ENCODE measurements at regions not wholly inside any gene's neighbourhood (a gene's known extent, or its start where the extent isn't known, plus 50 kb on each side); places are given as distances from the start of the nearest gene placed in this dataset.

- Histone ChIP-seq H3K56ac (ENCODE audit: insufficient read length, low read depth, low read length) (no peak overlapping the region), H3K4me2 (ENCODE audit: insufficient read depth, insufficient read length, low read length) (no peak overlapping the region), H4K5ac (ENCODE audit: insufficient read length, low read depth, low read length) (no peak overlapping the region), H4K91ac (ENCODE audit: insufficient read length, low read depth, low read length) (no peak overlapping the region), H3K4me1 (ENCODE audit: insufficient read depth, low read length) (peaks cover 5% of the 10 kb centered on the region; the same call in 1 of the 2 replicates), H3K9me3 (ENCODE audit: control insufficient read depth, low read depth, low read length) (no peaks in the 10 kb centered on the region), H2BK20ac (ENCODE audit: low read depth, low read length, poor library complexity, severe bottlenecking) (no peak overlapping the region), H2BK15ac (ENCODE audit: low read depth, low read length) (no peak overlapping the region), H2AFZ (ENCODE audit: low read length) (no peak overlapping the region), H3K4ac (ENCODE audit: low read depth, low read length) (no peak overlapping the region), H3K23me2 (ENCODE audit: insufficient read length, low read depth, low read length, poor library complexity, severe bottlenecking) (no peaks in the 10 kb centered on the region), H3K27ac (ENCODE audit: insufficient read length, low read depth, low read length) (no peak overlapping the region), H4K20me1 (ENCODE audit: control insufficient read depth, insufficient read depth, insufficient read length) (no peaks in the 10 kb centered on the region), H3K18ac (ENCODE audit: insufficient read length, low read depth, low read length) (no peak overlapping the region), H2BK12ac (ENCODE audit: insufficient read length, low read depth, low read length) (no peak overlapping the region), H4K8ac (replicated peaks; ENCODE audit: insufficient read length, low read depth, low read length) (no peak overlapping the region), H2BK5ac (ENCODE audit: insufficient read length, low read length) (no peak overlapping the region), H3K79me2 (ENCODE audit: insufficient read depth, low read length) (no peaks in the 10 kb centered on the region), H3K14ac (ENCODE audit: insufficient read depth, low read length) (no peak overlapping the region), H3K23ac (ENCODE audit: insufficient read length, low read depth, low read length) (no peak overlapping the region), H3K79me1 (ENCODE audit: insufficient read depth, low read depth, low read length, poor library complexity, severe bottlenecking) (no peaks in the 10 kb centered on the region), H3K27me3 (ENCODE audit: insufficient read depth, low read length) (peaks cover 12% of the 10 kb centered on the region), H3T11ph (ENCODE audit: low read length) (no peak overlapping the region), H2AK5ac (ENCODE audit: insufficient read length, low read length) (no peak overlapping the region), H2BK120ac (ENCODE audit: low read depth, low read length, poor library complexity, severe bottlenecking) (no peak overlapping the region), H3K9ac (ENCODE audit: extremely low read depth, insufficient read length, low read length) (no peak overlapping the region)
- Mint-ChIP-seq H3K36me3 (ENCODE audit: insufficient read depth in 1 of 3, low read depth in 3 of 3) (no peaks in the 10 kb centered on the region; a peak in 1 of 7 replicates), H3K4me3 (peak overlapping the region; percentile 24 to 37; a peak in 2 of 5 replicates), H3K27me3 (ENCODE audit: low read depth) (peaks cover 77% of the 10 kb centered on the region), H3K4me1 (peaks cover 35 to 37% of the 10 kb centered on the region in 2 experiments), H3K9me3 (peaks cover 0 to 2% of the 10 kb centered on the region in 2 experiments; a peak in 1 of 5 replicates), H3K27ac (peak overlapping the region in 1 of 3 experiments; percentile 73; a peak in 1 of 7 replicates)
- no peak for TF ChIP-seq CTCF (conservative IDR thresholded peaks at IDR 0.05)
- no peak for DNase-seq
- WGBS (ENCODE audit: extremely low coverage, insufficient read length, low lambda C conversion rate), result no CpG with 5 or more reads among the region's 1 CpG
Observed at GRCh38 chr11:36718451-36718850, 120.4 kb upstream of the RAG2 start.
